PC-9 (cell line): ENCODE measurements at regions not wholly inside any gene's neighbourhood (a gene's known extent, or its start where the extent isn't known, plus 50 kb on each side); places are given as distances from the start of the nearest gene placed in this dataset.
A peak's percentile ranks its signal among the peaks of the same experiment; 100 is the strongest.

ENCODE experiments used
- BruUV-seq: library from RNA; stranded (reverse); fragments of 400-500 nt; replicated peaks from 2 replicates; lab custom pipeline; 2021; lab: Mats Ljungman, UMichigan
- CTCF ChIA-PET: fragments of 300-600 bp; sonication (Branson Sonifier 250); formaldehyde crosslinking; loops from one replicate; lab custom pipeline; 2022; ENCODE audit warnings: antibody characterized with exemption; lab: Charles Lee
- POLR2A ChIA-PET: fragments of 300-600 bp; sonication (Branson Sonifier 250); formaldehyde crosslinking; loops from one replicate; lab custom pipeline; 2022; ENCODE audit warnings: antibody characterized with exemption; ENCODE audit not compliant: unreplicated experiment; lab: Charles Lee
- DNase-seq, 2 experiments: peaks; one replicate each; pipeline versions ENCODE4 v3.0.0 to v3.0.0-alpha.2; 2015 to 2022; ENCODE audit warnings: mixed read lengths in 1 of 2
- H2AFZ ChIP-seq: fragments of 200-600 bp; sonication (generic); 2 replicates; pipeline ENCODE4 v1.8.1; 2017; ENCODE audit warnings: antibody characterized with exemption
- H3F3A ChIP-seq: fragments of 200-600 bp; sonication (generic); 2 replicates; pipeline ENCODE4 v1.8.1; 2017; ENCODE audit warnings: antibody characterized with exemption, mild to moderate bottlenecking, low read depth; ENCODE audit not compliant: insufficient read depth
- H3K27ac ChIP-seq: fragments of 200-600 bp; sonication (generic); 2 replicates; pipeline ENCODE4 v1.6.1; 2016; ENCODE audit warnings: mixed run types
- H3K27me3 ChIP-seq: fragments of 200-600 bp; sonication (generic); 2 replicates; pipeline ENCODE4 v1.6.1; 2016; ENCODE audit warnings: low read depth, mixed run types; ENCODE audit not compliant: insufficient read depth
- H3K36me3 ChIP-seq: fragments of 200-600 bp; sonication (generic); 2 replicates; pipeline ENCODE4 v1.6.1; 2016; ENCODE audit warnings: low read depth, mixed run types
- H3K4me1 ChIP-seq: fragments of 200-600 bp; sonication (generic); replicated peaks from 2 replicates; pipeline ENCODE4 v1.6.1; 2016; ENCODE audit warnings: mixed run types; ENCODE audit not compliant: insufficient read depth
- H3K4me2 ChIP-seq: fragments of 200-600 bp; sonication (generic); 2 replicates; pipeline ENCODE4 v1.6.1; 2017; ENCODE audit warnings: mixed run types
- H3K4me3 ChIP-seq: fragments of 200-600 bp; sonication (generic); 2 replicates; pipeline ENCODE4 v1.6.1; 2016; ENCODE audit warnings: mixed run types
- H3K79me2 ChIP-seq: fragments of 200-600 bp; sonication (generic); 2 replicates; pipeline ENCODE4 v1.6.1; 2017; ENCODE audit warnings: low read depth, mixed run types
- H3K9me2 ChIP-seq: fragments of 200-600 bp; sonication (generic); 2 replicates; pipeline ENCODE4 v1.8.1; 2017; ENCODE audit warnings: mild to moderate bottlenecking; ENCODE audit not compliant: insufficient read depth
- H3K9me3 ChIP-seq: fragments of 200-600 bp; sonication (generic); 2 replicates; pipeline ENCODE4 v1.8.1; 2016; ENCODE audit warnings: low read depth; ENCODE audit not compliant: insufficient read depth
- H4K20me1 ChIP-seq: fragments of 200-600 bp; sonication (generic); 2 replicates; pipeline ENCODE4 v1.8.1; 2017; ENCODE audit not compliant: insufficient read depth
- CTCF ChIP-seq: fragments of 200-600 bp; sonication (generic); conservative IDR thresholded peaks from 2 replicates; pipeline ENCODE4 v1.6.1; 2017; ENCODE audit warnings: mixed run types, antibody characterized with exemption, mild to moderate bottlenecking, moderate library complexity
- EZH2 ChIP-seq: fragments of 200-600 bp; sonication (generic); IDR thresholded peaks from 2 replicates; pipeline ENCODE4 v1.8.0; 2017; ENCODE audit warnings: antibody characterized with exemption, low read depth
- intact Hi-C: fragments of 100-400 bp; cut with micrococcal nuclease; formaldehyde crosslinking; loops from one replicate; pipeline ENCODE4 v1.10.0; 2022; ENCODE audit not compliant: unreplicated experiment

- Histone ChIP-seq H4K20me1 (no peaks in the 10 kb centered on the region), H2AFZ (no peak overlapping the region), H3K79me2 (no peaks in the 10 kb centered on the region), H3K4me3 (no peak overlapping the region), H3K36me3 (no peaks in the 10 kb centered on the region), H3F3A (no peaks in the 10 kb centered on the region), H3K27me3 (no peaks in the 10 kb centered on the region), H3K9me3 (no peaks in the 10 kb centered on the region), H3K9me2 (no peaks in the 10 kb centered on the region), H3K4me1 (no peaks in the 10 kb centered on the region), H3K4me2 (no peak overlapping the region), H3K27ac (no peak overlapping the region)
- intact Hi-C loops: no loop called here
- peak in 1 of 2 experiments; percentile 55 for DNase-seq
- TF ChIP-seq EZH2 (no peak), CTCF (no peak)
- ChIA-PET POLR2A (interaction anchor here (0.6 kb wide), 1 partner anchor 312 kb away, joined by 3 read pairs; no protein-coding TSS in a partner anchor), CTCF (no interaction called here)
- no TSS peak for BruUV-seq
Observed at GRCh38 chr6:9204171-9204570, 768.8 kb upstream of the SLC35B3 start.

GRCh38 chr6:9200712-9201111 lies 765.4 kb upstream of the SLC35B3 start:
- intact Hi-C loops: no loop called here
- Histone ChIP-seq H3K36me3 (no peaks in the 10 kb centered on the region), H3K27ac (no peak overlapping the region), H3K79me2 (no peaks in the 10 kb centered on the region), H3K4me1 (no peaks in the 10 kb centered on the region), H3K9me3 (no peaks in the 10 kb centered on the region), H4K20me1 (no peaks in the 10 kb centered on the region), H3K4me3 (no peak overlapping the region), H3K27me3 (no peaks in the 10 kb centered on the region), H3F3A (no peaks in the 10 kb centered on the region), H3K9me2 (no peaks in the 10 kb centered on the region), H3K4me2 (no peak overlapping the region), H2AFZ (no peak overlapping the region)
- ChIA-PET CTCF (no interaction called here), POLR2A (no interaction called here)
- TF ChIP-seq EZH2 (no peak), CTCF (no peak)
- no TSS peak for BruUV-seq
- DNase-seq: no peak

- Histone ChIP-seq H3K4me1 (no peaks in the 10 kb centered on the region), H3K27me3 (no peaks in the 10 kb centered on the region), H3K27ac (no peak overlapping the region), H3K9me2 (no peaks in the 10 kb centered on the region), H4K20me1 (no peaks in the 10 kb centered on the region), H3K4me3 (no peak overlapping the region), H3K4me2 (no peak overlapping the region), H3F3A (no peaks in the 10 kb centered on the region), H3K79me2 (no peaks in the 10 kb centered on the region), H2AFZ (no peak overlapping the region), H3K36me3 (no peaks in the 10 kb centered on the region), H3K9me3 (no peaks in the 10 kb centered on the region)
- no peak for TF ChIP-seq CTCF
- TF ChIP-seq EZH2: no peak
- ChIA-PET CTCF (interaction anchor here (0.6 kb wide), 1 partner anchor 887 kb away, joined by 8 read pairs; no protein-coding TSS in a partner anchor), POLR2A (no interaction called here)
- BruUV-seq: no TSS peak
- intact Hi-C loops: no loop called here
- no peak for DNase-seq
Observed at GRCh38 chr6:9197726-9198125, 762.4 kb upstream of the SLC35B3 start.
